ENCODE measurements at regions not wholly inside any gene's neighbourhood (a gene's known extent, or its start where the extent isn't known, plus 50 kb on each side); places are given as distances from the start of the nearest gene placed in this dataset.

- Histone ChIP-seq H3K27ac (no peak overlapping the region), H3K4me2 (no peak overlapping the region), H3K9me3 (no peaks in the 10 kb centered on the region), H3K4me1 (no peaks in the 10 kb centered on the region), H3K4me3 (no peak overlapping the region)
- ChIA-PET CTCF (no interaction called here), POLR2A (no interaction called here)
- ATAC-seq (no peak), FAIRE-seq (no peak), DNase-seq (ENCODE audit: low read depth in 1 of 2, low spot score in 1 of 2) (no peak)
- 36% methylated on average over 4 of the region's 4 CpGs for WGBS (ENCODE audit: missing lambda C conversion rate)
- TF ChIP-seq E2F6 (IDR thresholded peaks at IDR 0.05; ENCODE audit: borderline replicate concordance, low read depth) (no peak), SREBF2 (IDR thresholded peaks at IDR 0.05) (no peak), ZSCAN20 (CRISPR knock-in tag; IDR thresholded peaks at IDR 0.05) (no peak)
Measured at GRCh38 chr2:83786140-83786539, 672.9 kb downstream of the SUCLG1 start.

GRCh38 chr2:83784947-83785346 is 674.1 kb downstream of the SUCLG1 start:
- FAIRE-seq (no peak), ATAC-seq (no peak), DNase-seq (ENCODE audit: low read depth in 1 of 2, low spot score in 1 of 2) (no peak)
- POLR2A ChIA-PET: no interaction called here
- H3K4me3 ChIP-seq: no peak overlapping the region
- no peak overlapping the region for H3K27ac ChIP-seq
- H3K9me3 ChIP-seq: no peaks in the 10 kb centered on the region
- no peaks in the 10 kb centered on the region for H3K4me1 ChIP-seq
- no peak for TF ChIP-seq POLR2AphosphoS2 (conservative IDR thresholded peaks at IDR 0.05; ENCODE audit: low read length)
- TF ChIP-seq CHD4 (IDR thresholded peaks at IDR 0.05; ENCODE audit: borderline replicate concordance): no peak
- no peak for TF ChIP-seq POLR2A (IDR thresholded peaks at IDR 0.05; ENCODE audit: low read length)
- no peak for TF ChIP-seq E2F6 (IDR thresholded peaks at IDR 0.05; ENCODE audit: borderline replicate concordance, low read depth)
- TF ChIP-seq, protein P1, sequence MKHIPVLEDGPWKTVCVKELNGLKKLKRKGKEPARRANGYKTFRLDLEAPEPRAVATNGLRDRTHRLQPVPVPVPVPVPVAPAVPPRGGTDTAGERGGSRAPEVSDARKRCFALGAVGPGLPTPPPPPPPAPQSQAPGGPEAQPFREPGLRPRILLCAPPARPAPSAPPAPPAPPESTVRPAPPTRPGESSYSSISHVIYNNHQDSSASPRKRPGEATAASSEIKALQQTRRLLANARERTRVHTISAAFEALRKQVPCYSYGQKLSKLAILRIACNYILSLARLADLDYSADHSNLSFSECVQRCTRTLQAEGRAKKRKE (CRISPR knock-in tag; IDR thresholded peaks at IDR 0.05; ENCODE audit: low read depth): no peak
- no peak for TF ChIP-seq CBX2 (IDR thresholded peaks at IDR 0.05; ENCODE audit: borderline replicate concordance, low read depth)
- no peak for TF ChIP-seq ZSCAN20 (CRISPR knock-in tag; IDR thresholded peaks at IDR 0.05)
- no peak for TF ChIP-seq BCL3 (IDR thresholded peaks at IDR 0.05)
- TF ChIP-seq MAFK (IDR thresholded peaks at IDR 0.05; ENCODE audit: partially characterized antibody): no peak
- TF ChIP-seq SREBF2 (IDR thresholded peaks at IDR 0.05): no peak
- TF ChIP-seq ZC3H11A (IDR thresholded peaks at IDR 0.05): no peak
- no peak for TF ChIP-seq FOXS1 (CRISPR knock-in tag; IDR thresholded peaks at IDR 0.05)
- TF ChIP-seq MAZ (IDR thresholded peaks at IDR 0.05; ENCODE audit: borderline replicate concordance, low read depth, low read length): no peak
- no peak overlapping the region for H3K4me2 ChIP-seq
- CTCF ChIA-PET: no interaction called here
- 18% methylated on average over 1 of the region's 1 CpG for WGBS (ENCODE audit: missing lambda C conversion rate)

DNA sequence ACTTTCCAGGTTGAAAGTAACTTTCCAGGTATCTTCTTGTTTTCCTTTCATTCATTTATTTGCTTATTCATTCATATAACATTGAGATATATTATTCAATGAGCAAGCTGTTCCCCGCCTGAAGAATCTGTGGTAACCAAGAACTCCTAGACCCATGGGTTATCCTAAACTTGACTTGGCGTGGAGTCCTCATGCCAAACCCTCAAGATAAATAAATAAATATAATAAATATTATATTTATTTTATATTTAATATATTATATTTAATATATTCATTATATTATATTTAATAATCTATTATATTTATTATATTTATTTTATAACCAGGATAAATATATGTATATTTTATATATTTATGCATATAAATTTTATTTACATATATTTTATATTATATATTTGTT is 674.8 kb downstream of the SUCLG1 start:
- Histone ChIP-seq H3K27ac (no peak overlapping the region), H3K9me3 (no peaks in the 10 kb centered on the region), H3K4me3 (no peak overlapping the region), H3K4me1 (no peaks in the 10 kb centered on the region), H3K4me2 (no peak overlapping the region)
- ATAC-seq (no peak), FAIRE-seq (no peak), DNase-seq (ENCODE audit: low read depth in 1 of 2, low spot score in 1 of 2) (no peak)
- POLR2A ChIA-PET: no interaction called here
- TF ChIP-seq TFCP2L1 (CRISPR knock-in tag; IDR thresholded peaks at IDR 0.05): no peak
- 50% methylated on average over 2 of the region's 2 CpGs for WGBS (ENCODE audit: missing lambda C conversion rate)
- CTCF ChIA-PET: no interaction called here

DNA sequence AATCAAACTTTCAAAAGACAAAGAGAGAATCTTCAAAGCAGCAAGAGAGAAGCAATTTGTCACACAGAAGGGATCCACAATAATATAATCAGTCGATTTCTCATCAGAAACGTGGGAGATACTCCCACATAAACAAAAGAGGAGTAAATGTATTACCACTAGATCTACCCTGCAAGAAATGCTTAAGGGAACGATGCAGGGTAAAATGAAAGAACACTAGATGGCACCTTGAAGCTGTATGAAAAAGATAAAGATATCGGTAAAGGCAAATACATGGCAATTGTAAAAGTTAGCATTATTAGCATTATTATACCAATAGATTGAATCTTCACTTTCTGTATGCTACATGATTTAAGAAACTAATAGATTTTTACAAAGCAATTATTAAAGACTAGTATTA is 677.0 kb downstream of the SUCLG1 start:
- Histone ChIP-seq H3K27ac (no peak overlapping the region), H3K4me2 (no peak overlapping the region), H3K4me3 (no peak overlapping the region), H3K9me3 (no peaks in the 10 kb centered on the region), H3K4me1 (no peaks in the 10 kb centered on the region)
- CTCF ChIA-PET: interaction anchor here (0.7 kb wide), 1 partner anchor 22 kb away, joined by 5 read pairs; no protein-coding TSS in a partner anchor
- POLR2A ChIA-PET: no interaction called here
- DNase-seq (ENCODE audit: low read depth in 1 of 2, low spot score in 1 of 2) (peak in 1 of 2 experiments; percentile 4), ATAC-seq (no peak), FAIRE-seq (no peak)
- 3% methylated on average over 4 of the region's 4 CpGs for WGBS (ENCODE audit: missing lambda C conversion rate)
- TF ChIP-seq EHMT2 (IDR thresholded peaks at IDR 0.05; ENCODE audit: low read depth) (no peak), RCOR1 (IDR thresholded peaks at IDR 0.05; ENCODE audit: low read depth, low read length) (no peak), RFX5 (IDR thresholded peaks at IDR 0.05) (no peak), E2F6 (IDR thresholded peaks at IDR 0.05; ENCODE audit: borderline replicate concordance, low read depth) (no peak), MAFK (IDR thresholded peaks at IDR 0.05; ENCODE audit: partially characterized antibody) (no peak), NR3C1 (IDR thresholded peaks at IDR 0.05) (no peak), EHF (CRISPR knock-in tag; IDR thresholded peaks at IDR 0.05) (no peak), PBX3 (IDR thresholded peaks at IDR 0.05) (no peak), SMC3 (IDR thresholded peaks at IDR 0.05) (no peak), HMGXB4 (CRISPR knock-in tag; IDR thresholded peaks at IDR 0.05; ENCODE audit: borderline replicate concordance) (no peak), ZC3H11A (IDR thresholded peaks at IDR 0.05) (no peak), FOXS1 (CRISPR knock-in tag; IDR thresholded peaks at IDR 0.05) (no peak)
- TF ChIP-seq, protein P2, sequence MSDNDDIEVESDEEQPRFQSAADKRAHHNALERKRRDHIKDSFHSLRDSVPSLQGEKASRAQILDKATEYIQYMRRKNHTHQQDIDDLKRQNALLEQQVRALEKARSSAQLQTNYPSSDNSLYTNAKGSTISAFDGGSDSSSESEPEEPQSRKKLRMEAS (IDR thresholded peaks at IDR 0.05): no peak
